ENCODE measurements at regions not wholly inside any gene's neighbourhood (a gene's known extent, or its start where the extent isn't known, plus 50 kb on each side); places are given as distances from the start of the nearest gene placed in this dataset.

DNA sequence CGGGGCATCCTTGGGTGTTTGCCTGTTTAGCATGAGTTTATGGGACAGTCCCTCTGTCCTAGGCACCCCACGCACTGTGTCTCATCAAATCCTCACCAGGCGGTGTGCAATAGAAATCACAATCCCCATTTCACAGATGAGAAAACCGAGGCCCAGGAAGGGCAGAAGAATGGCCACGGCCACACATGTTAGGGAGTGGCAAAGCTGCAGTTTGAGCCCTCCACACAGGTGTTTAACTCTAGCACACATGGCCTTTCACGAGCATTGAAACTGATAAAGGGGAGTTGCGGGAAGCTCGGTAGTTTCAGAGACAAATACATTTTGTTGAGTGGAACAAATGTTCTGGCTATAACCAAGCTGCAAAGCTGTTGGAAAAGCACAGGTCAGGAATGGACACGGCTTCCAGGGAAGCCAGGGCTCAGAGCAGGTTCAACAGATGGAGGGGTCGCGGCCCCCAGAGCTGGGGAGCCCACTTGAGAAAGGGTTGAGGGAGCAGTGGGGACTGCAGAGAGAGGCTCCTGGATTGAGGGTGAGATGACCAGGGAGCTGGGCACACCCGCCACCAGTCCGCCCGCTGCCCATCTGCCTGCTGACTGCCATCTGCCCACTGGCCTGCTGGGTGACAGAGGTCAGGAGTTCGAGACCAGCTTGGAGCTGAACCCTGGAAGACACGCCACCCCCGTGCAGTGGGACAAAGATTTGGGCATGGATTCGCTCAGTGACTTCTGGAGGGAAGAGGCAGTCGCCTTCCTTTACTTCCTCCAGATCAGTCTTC is 154.7 kb downstream of the URI1 start:
- no peak overlapping the region for H3K9ac ChIP-seq (ENCODE audit: control insufficient read depth, insufficient read depth, low read length)
- H4K20me1 ChIP-seq (ENCODE audit: control insufficient read depth, insufficient read depth), result no peaks in the 10 kb centered on the region
- FAIRE-seq (no peak), DNase-seq (ENCODE audit: low read depth, low spot score) (no peak), ATAC-seq (no peak)
- CTCF ChIA-PET, result no interaction called here
- RAD21 ChIA-PET (ENCODE audit: unreplicated experiment), result no interaction called here
- H2AFZ ChIP-seq (ENCODE audit: control insufficient read depth, low read depth, low read length), result no peak overlapping the region
- H3K79me2 ChIP-seq (ENCODE audit: control insufficient read depth, insufficient read depth, low read length), result no peaks in the 10 kb centered on the region
- H3K27me3 ChIP-seq (replicated peaks in 1 of 2; ENCODE audit: control insufficient read depth in 2 of 2, insufficient read depth in 2 of 2, low read length in 1 of 2), result no peaks in the 10 kb centered on the region
- no peaks in the 10 kb centered on the region for H3K9me3 ChIP-seq (replicated peaks; ENCODE audit: control insufficient read depth, insufficient read depth, low read length)
- no peaks in the 10 kb centered on the region for H3K36me3 ChIP-seq (ENCODE audit: control insufficient read depth in 2 of 2, insufficient read depth in 2 of 2, low read length in 1 of 2)
- no peak overlapping the region for H3K4me3 ChIP-seq
- 46% methylated on average over 19 of the region's 19 CpGs for WGBS (ENCODE audit: insufficient coverage, insufficient replicate concordance, low lambda C conversion rate, missing lambda C conversion rate)
- SMC1A ChIA-PET (ENCODE audit: uncharacterized antibody, unreplicated experiment), result no interaction called here
- no peak overlapping the region for H3K4me2 ChIP-seq (ENCODE audit: control insufficient read depth, insufficient read depth)
- BruUV-seq (replicated peaks), result no TSS peak
- intact Hi-C loops (cut with micrococcal nuclease; ENCODE audit: unreplicated experiment), result no loop called here
- in situ Hi-C loops (cut with MboI), result no loop called here
- no peaks in the 10 kb centered on the region for H3K4me1 ChIP-seq (ENCODE audit: control insufficient read depth, insufficient read depth, low read length)
- H3K27ac ChIP-seq (ENCODE audit: control insufficient read depth, insufficient read depth), result no peak overlapping the region
- POLR2A ChIA-PET, result no interaction called here
- TF ChIP-seq SMARCA5 (IDR thresholded peaks at IDR 0.05) (no peak), ZNF24 (IDR thresholded peaks at IDR 0.05) (no peak), ZBTB11 (CRISPR knock-in tag; IDR thresholded peaks at IDR 0.05) (no peak), GATAD2B (conservative IDR thresholded peaks at IDR 0.05; ENCODE audit: low read depth) (no peak), MXI1 (IDR thresholded peaks at IDR 0.05; ENCODE audit: low read depth, low read length) (no peak), ZNF687 (IDR thresholded peaks at IDR 0.05) (no peak), BRCA1 (IDR thresholded peaks at IDR 0.05; ENCODE audit: low read depth, low read length) (no peak), MEF2A (IDR thresholded peaks at IDR 0.05; ENCODE audit: insufficient read depth, low read depth, low read length) (no peak), KLF5 (IDR thresholded peaks at IDR 0.05; ENCODE audit: partially characterized antibody) (no peak), CBX3 (IDR thresholded peaks at IDR 0.05; ENCODE audit: borderline replicate concordance, low read depth) (no peak)
- TF ChIP-seq, protein P1, sequence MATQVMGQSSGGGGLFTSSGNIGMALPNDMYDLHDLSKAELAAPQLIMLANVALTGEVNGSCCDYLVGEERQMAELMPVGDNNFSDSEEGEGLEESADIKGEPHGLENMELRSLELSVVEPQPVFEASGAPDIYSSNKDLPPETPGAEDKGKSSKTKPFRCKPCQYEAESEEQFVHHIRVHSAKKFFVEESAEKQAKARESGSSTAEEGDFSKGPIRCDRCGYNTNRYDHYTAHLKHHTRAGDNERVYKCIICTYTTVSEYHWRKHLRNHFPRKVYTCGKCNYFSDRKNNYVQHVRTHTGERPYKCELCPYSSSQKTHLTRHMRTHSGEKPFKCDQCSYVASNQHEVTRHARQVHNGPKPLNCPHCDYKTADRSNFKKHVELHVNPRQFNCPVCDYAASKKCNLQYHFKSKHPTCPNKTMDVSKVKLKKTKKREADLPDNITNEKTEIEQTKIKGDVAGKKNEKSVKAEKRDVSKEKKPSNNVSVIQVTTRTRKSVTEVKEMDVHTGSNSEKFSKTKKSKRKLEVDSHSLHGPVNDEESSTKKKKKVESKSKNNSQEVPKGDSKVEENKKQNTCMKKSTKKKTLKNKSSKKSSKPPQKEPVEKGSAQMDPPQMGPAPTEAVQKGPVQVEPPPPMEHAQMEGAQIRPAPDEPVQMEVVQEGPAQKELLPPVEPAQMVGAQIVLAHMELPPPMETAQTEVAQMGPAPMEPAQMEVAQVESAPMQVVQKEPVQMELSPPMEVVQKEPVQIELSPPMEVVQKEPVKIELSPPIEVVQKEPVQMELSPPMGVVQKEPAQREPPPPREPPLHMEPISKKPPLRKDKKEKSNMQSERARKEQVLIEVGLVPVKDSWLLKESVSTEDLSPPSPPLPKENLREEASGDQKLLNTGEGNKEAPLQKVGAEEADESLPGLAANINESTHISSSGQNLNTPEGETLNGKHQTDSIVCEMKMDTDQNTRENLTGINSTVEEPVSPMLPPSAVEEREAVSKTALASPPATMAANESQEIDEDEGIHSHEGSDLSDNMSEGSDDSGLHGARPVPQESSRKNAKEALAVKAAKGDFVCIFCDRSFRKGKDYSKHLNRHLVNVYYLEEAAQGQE (IDR thresholded peaks at IDR 0.05; ENCODE audit: low read depth, low read length), result no peak
- TF ChIP-seq, protein P2, sequence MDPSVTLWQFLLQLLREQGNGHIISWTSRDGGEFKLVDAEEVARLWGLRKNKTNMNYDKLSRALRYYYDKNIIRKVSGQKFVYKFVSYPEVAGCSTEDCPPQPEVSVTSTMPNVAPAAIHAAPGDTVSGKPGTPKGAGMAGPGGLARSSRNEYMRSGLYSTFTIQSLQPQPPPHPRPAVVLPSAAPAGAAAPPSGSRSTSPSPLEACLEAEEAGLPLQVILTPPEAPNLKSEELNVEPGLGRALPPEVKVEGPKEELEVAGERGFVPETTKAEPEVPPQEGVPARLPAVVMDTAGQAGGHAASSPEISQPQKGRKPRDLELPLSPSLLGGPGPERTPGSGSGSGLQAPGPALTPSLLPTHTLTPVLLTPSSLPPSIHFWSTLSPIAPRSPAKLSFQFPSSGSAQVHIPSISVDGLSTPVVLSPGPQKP (IDR thresholded peaks at IDR 0.05; ENCODE audit: low read depth, low read length), result no peak
